ENCODE measurements at regions not wholly inside any gene's neighbourhood (a gene's known extent, or its start where the extent isn't known, plus 50 kb on each side); places are given as distances from the start of the nearest gene placed in this dataset.
"Not testable (repeated sequence)": the region's sequence is repeated elsewhere in the genome, so short reads cannot be mapped to it uniquely, and the experiment has no call there.

GRCh38 chr2:236919801-236920379 is 165.8 kb upstream of the COPS8 start:
- not testable (repeated sequence) for H3K9ac ChIP-seq (ENCODE audit: low read length); H3K4me3 ChIP-seq (ENCODE audit: low read length); H3K9me3 ChIP-seq (ENCODE audit: low read length); H3K27me3 ChIP-seq (ENCODE audit: insufficient read depth, low read depth, low read length); H4K20me1 ChIP-seq (ENCODE audit: insufficient read depth); H3K9me2 ChIP-seq (ENCODE audit: insufficient read depth, low read length); H2AFZ ChIP-seq (ENCODE audit: low read depth, low read length); H3K79me2 ChIP-seq (replicated peaks; ENCODE audit: insufficient read depth, low read length); H3F3A ChIP-seq (ENCODE audit: insufficient read depth, low read length, poor library complexity, severe bottlenecking); H3K27ac ChIP-seq (ENCODE audit: low read length); H3K4me2 ChIP-seq (ENCODE audit: low read length); H3K36me3 ChIP-seq (ENCODE audit: insufficient read depth, low read length)

- Histone ChIP-seq H3K27ac (ENCODE audit: low read length) (no peak overlapping the region), H3K4me3 (ENCODE audit: low read length) (no peak overlapping the region), H2AFZ (ENCODE audit: low read depth, low read length) (no peak overlapping the region), H3K27me3 (ENCODE audit: insufficient read depth, low read depth, low read length) (no peaks in the 10 kb centered on the region), H3K4me2 (ENCODE audit: low read length) (no peak overlapping the region), H3F3A (ENCODE audit: insufficient read depth, low read length, poor library complexity, severe bottlenecking) (no peaks in the 10 kb centered on the region), H3K9me3 (ENCODE audit: low read length) (no peaks in the 10 kb centered on the region), H3K36me3 (ENCODE audit: insufficient read depth, low read length) (no peaks in the 10 kb centered on the region), H3K79me2 (replicated peaks; ENCODE audit: insufficient read depth, low read length) (no peaks in the 10 kb centered on the region), H3K9me2 (ENCODE audit: insufficient read depth, low read length) (no peaks in the 10 kb centered on the region), H3K9ac (ENCODE audit: low read length) (no peak overlapping the region), H4K20me1 (ENCODE audit: insufficient read depth) (no peaks in the 10 kb centered on the region)
- TF ChIP-seq TAF1 (IDR thresholded peaks at IDR 0.05; ENCODE audit: low read depth), result no peak
- TF ChIP-seq MXI1 (conservative IDR thresholded peaks at IDR 0.05; ENCODE audit: poor library complexity, severe bottlenecking), result no peak
- TF ChIP-seq EP300 (conservative IDR thresholded peaks at IDR 0.05; ENCODE audit: poor library complexity, severe bottlenecking), result no peak
- no peak for TF ChIP-seq REST (IDR thresholded peaks at IDR 0.05; ENCODE audit: borderline replicate concordance)
- no peak for TF ChIP-seq CTCF (IDR thresholded peaks at IDR 0.05; ENCODE audit: poor library complexity, severe bottlenecking)
- no peak for TF ChIP-seq POLR2AphosphoS5 (IDR thresholded peaks at IDR 0.05)
- TF ChIP-seq EZH2 (IDR thresholded peaks at IDR 0.05; ENCODE audit: borderline replicate concordance, insufficient read depth, low read length, poor library complexity, severe bottlenecking), result no peak
- TF ChIP-seq RAD21 (conservative IDR thresholded peaks at IDR 0.05), result no peak
- TF ChIP-seq SMC3 (conservative IDR thresholded peaks at IDR 0.05; ENCODE audit: poor library complexity), result no peak
Measured at GRCh38 chr2:236922061-236922460, 163.6 kb upstream of the COPS8 start.

All from neural cell (in vitro differentiated cells).